ENCODE measurements at regions not wholly inside any gene's neighbourhood (a gene's known extent, or its start where the extent isn't known, plus 50 kb on each side); places are given as distances from the start of the nearest gene placed in this dataset.

- CTCF ChIA-PET: no interaction called here
- POLR2A ChIA-PET (ENCODE audit: low non-redundant PET): no interaction called here
- no peak for DNase-seq (ENCODE audit: low spot score)
- TF ChIP-seq CTCF (conservative IDR thresholded peaks at IDR 0.05; ENCODE audit: low read depth): no peak
- H3K27ac ChIP-seq: no peak overlapping the region
Measured at GRCh38 chr5:144024545-144024944, 145.9 kb downstream of the YIPF5 start.

DNA sequence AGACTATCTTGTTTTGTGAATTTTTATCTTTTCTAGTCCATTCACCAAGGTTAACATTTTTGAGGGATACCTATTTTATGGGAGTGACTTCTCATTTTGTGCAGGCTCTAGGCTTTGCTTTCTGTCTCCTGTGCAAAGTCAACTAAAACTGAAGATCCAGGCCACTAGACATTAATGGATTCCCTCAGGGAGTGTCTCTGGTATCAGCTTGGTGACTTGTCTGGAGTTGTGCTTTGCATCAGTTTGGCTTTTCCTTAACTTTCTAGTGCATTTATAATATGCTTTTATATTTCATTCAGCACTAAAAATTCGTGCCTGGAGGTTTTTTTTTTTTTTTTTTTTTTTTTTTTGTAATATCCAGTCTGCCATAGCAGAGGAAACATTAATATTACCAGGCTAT, 144.2 kb downstream of the YIPF5 start:
- no peak overlapping the region for H3K27ac ChIP-seq
- no peak for DNase-seq (ENCODE audit: low spot score)
- POLR2A ChIA-PET (ENCODE audit: low non-redundant PET): no interaction called here
- no peak for TF ChIP-seq CTCF (conservative IDR thresholded peaks at IDR 0.05; ENCODE audit: low read depth)
- CTCF ChIA-PET: interaction anchor here (0.7 kb wide), 1 partner anchor 10 kb away, joined by 3 read pairs; no protein-coding TSS in a partner anchor

- H3K27ac ChIP-seq: no peak overlapping the region
- CTCF ChIA-PET: no interaction called here
- POLR2A ChIA-PET (ENCODE audit: low non-redundant PET): no interaction called here
- DNase-seq (ENCODE audit: low spot score): no peak
- no peak for TF ChIP-seq CTCF (conservative IDR thresholded peaks at IDR 0.05; ENCODE audit: low read depth)
Measured at GRCh38 chr5:144028058-144028457, 142.4 kb downstream of the YIPF5 start.

DNA sequence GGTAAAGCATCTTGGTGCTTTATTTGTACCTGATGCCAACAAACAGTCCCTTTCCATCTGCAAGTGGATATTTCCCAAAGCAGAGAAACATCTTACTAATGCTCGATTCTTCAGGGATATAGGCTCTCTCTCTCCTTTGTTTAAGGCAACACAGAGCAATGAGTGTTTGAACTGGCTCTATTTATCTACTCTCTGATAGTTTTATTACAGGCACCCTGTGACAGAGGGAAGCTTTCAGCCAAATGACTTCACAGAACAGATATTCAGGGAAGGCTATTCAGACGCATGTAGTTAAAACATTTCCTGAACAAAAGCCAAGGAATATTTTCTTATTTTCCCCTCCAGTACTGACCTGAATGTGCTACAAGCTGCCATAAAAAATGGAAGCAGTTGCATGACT, 141.8 kb downstream of the YIPF5 start:
- no peak for TF ChIP-seq CTCF (conservative IDR thresholded peaks at IDR 0.05; ENCODE audit: low read depth)
- POLR2A ChIA-PET (ENCODE audit: low non-redundant PET): no interaction called here
- DNase-seq (ENCODE audit: low spot score): no peak
- CTCF ChIA-PET: interaction anchor here (0.7 kb wide), 1 partner anchor 35 kb away, joined by 4 read pairs; no protein-coding TSS in a partner anchor
- H3K27ac ChIP-seq: no peak overlapping the region

GRCh38 chr5:144030904-144031303, 139.6 kb downstream of the YIPF5 start:
- no peak for TF ChIP-seq CTCF (conservative IDR thresholded peaks at IDR 0.05; ENCODE audit: low read depth)
- ChIA-PET POLR2A (ENCODE audit: low non-redundant PET) (no interaction called here), CTCF (no interaction called here)
- DNase-seq (ENCODE audit: low spot score): no peak
- H3K27ac ChIP-seq: no peak overlapping the region

DNA sequence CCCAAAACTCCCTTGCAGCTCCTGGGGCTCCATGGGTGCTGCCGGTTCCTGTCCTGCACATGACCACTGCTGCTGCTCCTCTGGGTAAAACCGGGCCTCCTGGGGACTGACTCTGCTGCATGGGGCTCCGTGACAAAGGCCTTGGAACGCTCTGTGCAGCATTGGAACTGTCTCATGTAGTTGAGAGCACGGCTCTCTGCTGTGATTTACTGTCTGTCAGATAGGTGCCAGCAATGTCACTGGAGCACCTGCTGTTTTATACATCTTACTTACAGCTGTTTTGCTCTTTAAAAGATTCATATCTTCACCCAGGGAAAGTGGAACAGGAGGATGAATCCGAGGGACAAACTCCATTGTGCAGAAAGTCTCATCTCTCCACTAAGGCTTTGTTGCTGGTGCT, 138.1 kb downstream of the YIPF5 start:
- POLR2A ChIA-PET (ENCODE audit: low non-redundant PET): no interaction called here
- CTCF ChIA-PET: interaction anchor here (0.6 kb wide), 1 partner anchor 28 kb away, joined by 4 read pairs; no protein-coding TSS in a partner anchor
- TF ChIP-seq CTCF (conservative IDR thresholded peaks at IDR 0.05; ENCODE audit: low read depth): no peak
- DNase-seq (ENCODE audit: low spot score): no peak
- no peak overlapping the region for H3K27ac ChIP-seq

- POLR2A ChIA-PET (ENCODE audit: low non-redundant PET): no interaction called here
- H3K27ac ChIP-seq: no peak overlapping the region
- CTCF ChIA-PET: interaction anchor here (1.1 kb wide), 1 partner anchor 102 kb away, joined by 4 read pairs; no protein-coding TSS in a partner anchor
- no peak for TF ChIP-seq CTCF (conservative IDR thresholded peaks at IDR 0.05; ENCODE audit: low read depth)
- DNase-seq (ENCODE audit: low spot score): no peak
Measured at GRCh38 chr5:144033486-144033885, 137.0 kb downstream of the YIPF5 start.

Data from RWPE1 (cell line).